Glutamatergic neuron (in vitro differentiated cells): ENCODE measurements at regions not wholly inside any gene's neighbourhood (a gene's known extent, or its start where the extent isn't known, plus 50 kb on each side); places are given as distances from the start of the nearest gene placed in this dataset.

ENCODE experiments used
- DNase-seq: peaks from one replicate; pipeline ENCODE4 v3.0.0; 2022
- H3K27ac Mint-ChIP-seq: one replicate; pipeline ENCODE4 v1.8.0; 2020; ENCODE audit warnings: mild to moderate bottlenecking, mixed read lengths, inconsistent platforms; ENCODE audit not compliant: unreplicated experiment
- H3K27me3 Mint-ChIP-seq: one replicate; pipeline ENCODE4 v1.8.0; 2020; ENCODE audit warnings: mild to moderate bottlenecking, moderate library complexity, mixed read lengths, inconsistent platforms; ENCODE audit not compliant: unreplicated experiment
- H3K36me3 Mint-ChIP-seq: one replicate; pipeline ENCODE4 v1.8.0; 2020; ENCODE audit warnings: mild to moderate bottlenecking, mixed read lengths, inconsistent platforms; ENCODE audit not compliant: unreplicated experiment
- H3K4me1 Mint-ChIP-seq: one replicate; pipeline ENCODE4 v1.8.0; 2020; ENCODE audit warnings: mild to moderate bottlenecking, low read depth, mixed read lengths, inconsistent platforms; ENCODE audit not compliant: unreplicated experiment
- H3K4me3 Mint-ChIP-seq: one replicate; pipeline ENCODE4 v1.8.0; 2020; ENCODE audit warnings: mild to moderate bottlenecking, mixed read lengths, inconsistent platforms; ENCODE audit not compliant: unreplicated experiment
- H3K9me3 Mint-ChIP-seq: one replicate; pipeline ENCODE4 v1.8.0; 2020; ENCODE audit warnings: mild to moderate bottlenecking, moderate library complexity, mixed read lengths, inconsistent platforms; ENCODE audit not compliant: unreplicated experiment
- TF ChIP-seq, protein P1 (sequence below): fragments of 200-600 bp; sonication (generic); IDR thresholded peaks from one replicate; pipeline ENCODE4 v1.5.0; 2021; ENCODE audit not compliant: partially characterized antibody, unreplicated experiment

DNA sequence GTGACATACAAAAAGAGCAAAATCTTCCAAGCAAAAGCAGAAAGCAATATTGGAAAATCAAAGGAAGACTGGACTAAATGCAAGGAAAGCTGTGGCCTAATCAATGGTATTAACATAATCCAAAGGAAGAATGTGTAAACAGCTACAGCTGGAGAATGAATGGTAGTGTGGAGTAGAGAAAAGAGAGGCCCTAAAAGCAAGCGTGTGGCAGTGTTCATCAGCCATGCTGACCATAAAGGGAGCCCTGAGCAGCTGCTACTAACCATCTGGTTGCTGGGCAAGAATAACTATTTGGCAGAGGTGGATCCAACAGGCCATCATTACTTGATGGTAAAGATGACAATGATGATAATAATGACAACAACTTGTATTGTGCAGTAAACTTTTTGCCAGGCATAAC, 148.5 kb upstream of the BEND6 start:
- Mint-ChIP-seq H3K27ac (peak overlapping the region; percentile 90), H3K4me1 (peaks cover 64% of the 10 kb centered on the region), H3K9me3 (peaks cover 12% of the 10 kb centered on the region), H3K27me3 (peaks cover 6% of the 10 kb centered on the region), H3K4me3 (peak overlapping the region; percentile 77), H3K36me3 (no peaks in the 10 kb centered on the region)
- TF ChIP-seq, protein P1, sequence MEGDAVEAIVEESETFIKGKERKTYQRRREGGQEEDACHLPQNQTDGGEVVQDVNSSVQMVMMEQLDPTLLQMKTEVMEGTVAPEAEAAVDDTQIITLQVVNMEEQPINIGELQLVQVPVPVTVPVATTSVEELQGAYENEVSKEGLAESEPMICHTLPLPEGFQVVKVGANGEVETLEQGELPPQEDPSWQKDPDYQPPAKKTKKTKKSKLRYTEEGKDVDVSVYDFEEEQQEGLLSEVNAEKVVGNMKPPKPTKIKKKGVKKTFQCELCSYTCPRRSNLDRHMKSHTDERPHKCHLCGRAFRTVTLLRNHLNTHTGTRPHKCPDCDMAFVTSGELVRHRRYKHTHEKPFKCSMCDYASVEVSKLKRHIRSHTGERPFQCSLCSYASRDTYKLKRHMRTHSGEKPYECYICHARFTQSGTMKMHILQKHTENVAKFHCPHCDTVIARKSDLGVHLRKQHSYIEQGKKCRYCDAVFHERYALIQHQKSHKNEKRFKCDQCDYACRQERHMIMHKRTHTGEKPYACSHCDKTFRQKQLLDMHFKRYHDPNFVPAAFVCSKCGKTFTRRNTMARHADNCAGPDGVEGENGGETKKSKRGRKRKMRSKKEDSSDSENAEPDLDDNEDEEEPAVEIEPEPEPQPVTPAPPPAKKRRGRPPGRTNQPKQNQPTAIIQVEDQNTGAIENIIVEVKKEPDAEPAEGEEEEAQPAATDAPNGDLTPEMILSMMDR, result no peak
- peak; percentile 49 for DNase-seq

DNA sequence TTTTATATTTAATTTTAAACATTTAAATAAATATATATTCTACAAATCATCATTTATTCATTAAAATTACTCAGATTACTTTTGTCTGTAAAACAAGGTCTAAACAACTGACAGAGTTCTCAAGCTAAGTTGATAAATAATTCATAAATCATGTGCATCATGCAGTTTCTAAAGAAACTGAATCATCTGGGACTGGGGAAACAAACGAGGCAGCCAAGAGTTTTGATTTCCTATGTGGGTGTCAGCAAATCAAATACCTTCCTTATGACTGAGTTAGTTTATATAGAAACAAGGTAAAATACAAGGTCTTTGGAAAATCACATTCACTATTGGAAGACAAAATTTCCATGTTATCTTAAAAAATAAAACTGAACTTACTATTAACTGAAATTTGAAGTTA, 149.9 kb upstream of the BEND6 start:
- DNase-seq, result no peak
- H3K27ac Mint-ChIP-seq, result peak overlapping the region; percentile 60
- H3K4me3 Mint-ChIP-seq, result peak overlapping the region; percentile 77
- H3K9me3 Mint-ChIP-seq, result peaks cover 12% of the 10 kb centered on the region
- peaks cover 69% of the 10 kb centered on the region for H3K4me1 Mint-ChIP-seq
- no peaks in the 10 kb centered on the region for H3K36me3 Mint-ChIP-seq
- TF ChIP-seq, protein P1, result no peak
- peaks cover 6% of the 10 kb centered on the region for H3K27me3 Mint-ChIP-seq

DNA sequence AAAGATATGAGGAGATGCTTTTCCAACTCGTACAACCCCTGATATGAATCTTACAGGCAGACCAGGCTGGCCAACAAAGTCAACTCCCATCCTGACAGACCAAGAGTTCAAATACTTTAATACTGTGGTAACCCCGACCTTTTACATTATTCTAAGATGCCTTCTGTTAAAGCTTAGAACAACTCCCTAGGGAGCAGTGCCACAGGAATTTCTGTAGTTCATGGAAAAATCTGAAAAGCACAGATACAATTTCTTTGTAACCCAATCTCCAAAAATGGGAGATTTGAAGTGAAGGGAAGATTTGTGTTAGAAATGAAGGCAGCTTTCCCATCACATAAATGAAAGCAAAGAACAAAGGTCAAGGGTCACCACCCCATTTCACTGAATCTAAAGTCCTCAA, 151.3 kb upstream of the BEND6 start:
- Mint-ChIP-seq H3K36me3 (no peaks in the 10 kb centered on the region), H3K27me3 (peaks cover 6% of the 10 kb centered on the region), H3K4me1 (peaks cover 61% of the 10 kb centered on the region), H3K4me3 (peak overlapping the region; percentile 70), H3K27ac (peak overlapping the region; percentile 64), H3K9me3 (peaks cover 15% of the 10 kb centered on the region)
- no peak for DNase-seq
- TF ChIP-seq, protein P1, result no peak

GRCh38 chr6:56802584-56802983, 152.3 kb upstream of the BEND6 start:
- Mint-ChIP-seq H3K27ac (peak overlapping the region; percentile 87), H3K36me3 (no peaks in the 10 kb centered on the region), H3K27me3 (peaks cover 6% of the 10 kb centered on the region), H3K4me1 (peaks cover 56% of the 10 kb centered on the region), H3K9me3 (peaks cover 10% of the 10 kb centered on the region), H3K4me3 (peak overlapping the region; percentile 46)
- no peak for DNase-seq
- TF ChIP-seq, protein P1, result no peak

GRCh38 chr6:56799989-56800388, 154.9 kb upstream of the BEND6 start:
- H3K36me3 Mint-ChIP-seq, result no peaks in the 10 kb centered on the region
- H3K4me3 Mint-ChIP-seq, result no peak overlapping the region
- peaks cover 49% of the 10 kb centered on the region for H3K4me1 Mint-ChIP-seq
- no peak overlapping the region for H3K27ac Mint-ChIP-seq
- DNase-seq, result no peak
- no peaks in the 10 kb centered on the region for H3K27me3 Mint-ChIP-seq
- TF ChIP-seq, protein P1, result no peak
- H3K9me3 Mint-ChIP-seq, result peaks cover 3% of the 10 kb centered on the region
